HG02642 (cell line): ENCODE measurements at regions not wholly inside any gene's neighbourhood (a gene's known extent, or its start where the extent isn't known, plus 50 kb on each side); places are given as distances from the start of the nearest gene placed in this dataset.

Experiments used
- ATAC-seq: cut with Tn5 transposase; IDR thresholded peaks from one replicate; pipeline ENCODE4 v1.9.1; 2021; ENCODE audit warnings: mild to moderate bottlenecking; ENCODE audit not compliant: unreplicated experiment, poor library complexity

DNA sequence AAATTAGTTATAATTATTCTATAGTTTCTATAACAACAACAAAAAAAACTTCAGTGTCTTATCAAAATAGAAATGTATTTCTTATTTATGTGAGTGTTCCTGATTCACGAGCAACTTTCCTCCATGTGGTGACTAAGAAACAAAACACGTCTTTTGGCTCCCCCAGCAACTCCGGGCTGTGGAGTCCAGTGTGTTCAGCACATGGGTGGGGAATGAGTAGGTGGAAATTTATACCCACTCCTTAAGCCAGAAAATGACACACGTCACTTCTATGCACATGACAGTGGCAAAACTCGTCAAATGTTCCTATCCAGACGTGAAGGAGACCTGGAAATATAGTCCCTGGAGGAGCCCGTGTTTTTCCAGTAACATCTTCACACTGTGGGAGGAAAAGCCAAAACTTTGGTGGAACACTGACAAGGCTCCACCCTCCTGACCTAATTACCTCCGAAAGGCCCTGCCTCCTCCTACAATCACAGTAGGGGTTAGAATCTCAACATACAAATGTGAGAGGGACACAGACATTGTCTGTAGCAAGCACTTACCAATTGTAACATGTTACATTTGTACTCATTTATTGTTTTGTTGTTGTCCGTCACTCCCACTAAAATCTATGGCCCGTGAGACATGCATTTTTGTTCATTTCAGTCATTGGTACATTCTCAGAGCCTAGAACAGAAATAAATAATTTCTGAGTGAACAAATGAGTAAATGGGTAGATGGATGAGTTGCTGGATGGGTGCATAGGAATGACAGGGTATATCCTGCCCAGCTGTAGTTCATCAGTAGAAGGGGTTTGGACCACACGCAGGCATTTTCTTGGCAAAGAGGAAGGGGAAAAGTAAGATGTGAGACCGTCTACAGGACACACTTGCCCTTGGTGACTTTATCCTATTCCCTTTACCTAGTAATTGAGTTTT is 605.8 kb upstream of the TENM3 start:
- ATAC-seq: no peak

DNA sequence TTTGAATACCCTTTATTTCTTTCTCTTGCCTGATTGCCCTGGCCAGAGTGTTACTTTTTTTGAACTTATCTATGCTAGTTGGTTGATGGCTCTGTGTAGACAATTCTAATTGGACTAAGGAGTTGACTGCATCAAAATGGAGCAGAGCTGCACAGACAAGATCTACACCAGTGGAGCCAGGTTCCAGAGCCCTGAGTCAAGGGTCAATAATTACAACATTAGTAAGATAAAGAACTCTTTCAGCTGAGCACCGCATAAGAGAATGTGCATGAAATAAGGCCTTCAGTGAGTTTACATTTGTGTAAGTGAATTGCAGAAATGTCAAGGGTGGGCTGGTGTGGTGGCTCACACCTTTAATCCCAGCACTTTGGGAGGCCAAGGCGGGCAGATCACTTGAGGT is 599.7 kb upstream of the TENM3 start:
- ATAC-seq: no peak

DNA sequence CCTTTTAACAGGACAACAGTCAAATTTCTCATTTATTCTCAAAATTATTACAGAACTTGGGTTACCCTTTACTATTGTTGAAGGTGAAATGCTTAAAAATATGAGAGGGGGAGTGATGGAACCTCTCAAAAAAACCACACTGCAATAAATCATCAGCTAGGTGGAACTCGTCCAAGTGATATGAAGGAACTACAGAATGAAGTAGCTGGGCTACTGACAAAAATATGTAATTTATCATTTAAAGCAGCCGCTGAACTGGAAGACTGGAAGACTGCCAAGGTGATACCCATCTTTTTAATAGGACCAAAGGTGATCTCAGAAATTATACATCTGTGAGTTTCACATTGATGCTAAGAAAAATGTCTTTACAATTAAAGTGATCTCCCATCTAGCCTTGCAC is 597.7 kb upstream of the TENM3 start:
- no peak for ATAC-seq

DNA sequence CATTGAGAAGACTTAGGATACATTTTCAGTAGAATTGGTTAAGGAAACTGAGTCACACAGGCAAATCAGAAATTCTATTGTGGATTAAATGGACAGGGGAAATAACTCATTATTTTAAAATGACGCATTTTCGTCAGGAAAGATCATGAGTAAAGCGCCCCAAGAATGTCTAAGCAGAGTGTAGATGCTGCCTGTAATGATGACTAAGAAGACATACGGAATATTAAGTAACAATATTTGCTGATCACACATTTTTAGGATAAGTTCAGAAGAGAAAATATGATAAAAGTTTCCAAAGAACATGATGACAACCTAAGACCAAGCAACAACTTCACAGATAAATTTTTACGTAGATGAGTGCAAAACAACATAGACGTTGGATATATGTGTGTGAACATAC is 596.3 kb upstream of the TENM3 start:
- no peak for ATAC-seq

DNA sequence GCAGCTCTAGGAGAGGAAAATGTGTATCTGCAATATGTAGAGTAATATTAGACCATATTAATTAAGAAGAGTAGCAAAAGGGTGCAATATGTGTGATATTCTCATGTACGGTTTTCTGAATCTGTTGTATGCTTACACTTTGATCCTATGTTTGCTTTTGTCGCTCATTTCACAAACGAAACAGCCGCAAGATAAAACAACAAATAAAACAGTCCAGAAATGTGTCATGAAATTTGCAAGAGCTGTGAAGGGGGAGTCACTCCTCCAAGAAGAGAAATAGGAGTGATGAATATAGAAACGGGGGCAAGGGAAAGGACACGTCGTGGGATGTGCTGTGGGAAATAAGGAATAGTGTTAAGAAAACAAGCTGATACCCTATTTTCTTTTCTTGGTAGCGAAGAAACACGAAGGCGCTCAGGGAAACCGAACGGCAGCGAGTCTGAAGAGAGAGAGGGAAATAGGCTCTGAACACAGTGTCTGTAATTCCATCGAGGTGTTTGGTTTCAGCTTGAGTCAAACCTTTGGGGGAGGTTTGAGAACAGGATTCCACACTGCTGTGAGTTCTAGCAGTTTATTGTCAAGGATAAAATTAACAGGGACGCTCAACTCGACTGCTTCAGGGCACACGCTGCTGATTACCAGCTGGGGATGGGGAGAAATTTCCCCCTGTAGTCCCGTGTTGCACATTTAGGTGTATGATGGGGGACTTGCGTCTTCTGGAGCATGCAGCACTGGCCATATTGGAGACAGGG is 595.6 kb upstream of the TENM3 start:
- no peak for ATAC-seq

DNA sequence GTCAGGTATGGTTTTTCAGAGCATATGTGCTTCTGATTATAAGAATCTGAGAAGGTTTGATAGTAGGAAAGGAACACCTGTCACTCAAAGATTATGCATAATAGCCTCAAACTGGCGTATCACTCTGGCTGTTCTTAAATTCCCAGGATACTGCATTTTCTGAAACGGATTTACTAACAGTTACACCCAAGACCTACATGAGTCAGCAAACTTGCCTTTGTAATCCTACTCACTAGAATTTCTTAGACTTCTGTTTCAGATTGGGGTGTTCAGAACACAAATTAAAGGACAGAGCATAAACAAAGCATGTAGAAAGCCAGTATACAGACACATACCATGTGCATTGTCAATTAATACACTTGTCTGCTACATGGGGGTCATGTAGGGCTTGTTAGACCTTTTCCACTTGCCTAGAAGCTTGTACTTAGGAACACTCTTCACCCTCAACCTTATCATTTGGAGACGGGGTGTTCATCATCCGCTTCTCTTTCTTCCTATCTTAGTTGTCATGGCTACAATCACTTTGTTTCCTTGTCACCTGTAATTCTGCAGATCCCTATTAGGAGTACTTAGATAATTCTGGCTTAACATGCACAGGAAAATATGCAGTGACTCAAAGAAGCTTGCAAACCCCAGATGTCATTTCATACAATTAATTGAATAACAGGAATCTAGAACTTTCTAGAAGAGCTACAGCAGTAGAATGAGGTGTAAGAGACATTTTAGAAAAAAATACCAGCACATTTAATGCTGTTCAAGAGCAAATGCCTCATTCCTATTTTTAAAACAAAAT is 593.0 kb upstream of the TENM3 start:
- ATAC-seq: no peak

DNA sequence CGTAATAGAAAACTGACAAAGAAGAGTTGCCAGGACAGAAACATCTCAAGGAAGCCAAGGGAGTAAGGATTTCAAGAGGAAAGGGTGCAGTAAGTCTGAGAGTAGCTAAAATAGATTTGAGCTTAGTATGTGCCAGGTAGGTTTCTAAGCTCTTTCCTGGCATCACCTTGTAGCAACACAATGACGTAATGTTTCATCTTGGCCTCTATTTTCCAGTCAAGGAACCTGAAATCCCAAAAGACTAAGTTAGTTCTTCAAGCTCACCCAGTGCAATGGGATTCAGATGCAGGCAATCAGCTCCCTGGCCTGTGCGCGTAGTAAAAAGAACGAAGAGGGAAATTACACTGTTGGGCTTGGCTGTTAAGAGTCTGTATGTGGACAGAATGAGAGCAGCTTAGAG is 586.5 kb upstream of the TENM3 start:
- no peak for ATAC-seq

DNA sequence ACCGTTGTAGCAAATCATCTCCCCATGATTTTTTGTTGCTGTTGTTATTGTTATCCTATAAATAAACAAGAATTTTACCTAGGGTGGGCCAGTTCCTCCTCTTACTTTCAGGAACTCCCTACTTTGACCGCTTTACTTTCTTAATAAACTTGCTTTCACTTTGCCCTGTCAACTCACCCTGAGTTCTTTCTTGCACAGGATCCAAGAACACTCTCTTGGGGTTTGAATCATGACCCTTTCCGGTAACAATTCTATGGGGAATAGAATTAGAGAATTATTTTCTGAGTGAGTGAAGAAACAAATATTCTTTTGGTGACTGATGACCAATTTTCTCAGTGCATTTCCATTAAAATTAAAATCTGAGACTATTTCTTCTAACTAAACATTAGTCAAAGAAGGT is 584.0 kb upstream of the TENM3 start:
- ATAC-seq: no peak

DNA sequence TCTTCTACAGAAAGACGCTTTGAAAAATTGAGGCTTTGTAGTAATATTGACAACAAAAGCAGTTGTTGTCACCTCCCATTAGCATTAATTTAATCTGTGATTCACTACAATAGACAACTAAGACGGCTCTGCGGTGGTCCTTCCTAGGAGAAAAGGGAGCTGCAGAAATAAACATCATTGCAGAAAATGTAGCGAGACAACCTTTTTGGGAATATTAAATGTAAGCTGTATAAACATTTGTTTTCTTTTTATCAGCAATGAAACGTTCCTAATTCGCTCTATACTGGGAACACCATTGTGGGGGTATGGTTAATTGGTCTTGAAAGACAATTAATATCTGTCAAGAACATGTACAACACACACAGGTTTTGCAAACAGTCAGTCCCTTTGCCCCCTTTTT is 583.3 kb upstream of the TENM3 start:
- no peak for ATAC-seq

DNA sequence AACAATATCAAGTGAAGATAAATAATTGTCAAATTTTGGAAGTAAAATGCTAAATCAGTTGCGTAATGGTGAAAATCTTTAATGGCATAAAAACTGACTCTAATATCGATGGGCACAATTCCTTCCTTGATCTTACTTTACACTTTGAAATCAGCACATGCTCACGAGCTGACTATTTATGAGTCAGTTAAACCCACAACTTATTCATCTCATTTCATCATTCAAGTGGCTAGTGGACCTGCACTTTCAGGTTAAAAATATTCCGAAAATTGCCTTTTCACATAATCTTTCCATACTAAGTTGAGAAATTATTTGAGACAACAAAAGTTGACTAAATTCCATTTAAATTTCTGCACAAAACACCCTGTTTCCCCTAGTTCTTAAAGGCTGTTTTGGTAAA is 582.1 kb upstream of the TENM3 start:
- no peak for ATAC-seq

DNA sequence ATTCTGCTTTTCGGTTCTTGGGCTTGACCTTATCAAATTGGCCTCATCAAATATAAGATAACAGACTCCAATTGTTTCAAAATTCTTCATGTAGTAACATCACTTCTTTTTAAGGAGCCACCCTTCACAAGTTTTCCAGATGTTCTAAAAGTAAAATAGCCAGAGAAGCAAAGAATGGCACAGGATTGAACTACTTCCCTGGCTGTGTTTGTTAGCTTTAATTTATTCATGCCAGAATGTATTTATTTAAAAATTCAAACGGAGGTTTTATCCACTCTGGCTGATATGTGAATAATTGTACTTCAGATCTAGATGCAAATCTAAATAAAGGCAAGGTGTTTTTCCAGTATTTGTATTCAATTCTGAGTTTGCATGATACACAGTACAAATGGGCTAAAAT is 581.3 kb upstream of the TENM3 start:
- ATAC-seq: no peak

DNA sequence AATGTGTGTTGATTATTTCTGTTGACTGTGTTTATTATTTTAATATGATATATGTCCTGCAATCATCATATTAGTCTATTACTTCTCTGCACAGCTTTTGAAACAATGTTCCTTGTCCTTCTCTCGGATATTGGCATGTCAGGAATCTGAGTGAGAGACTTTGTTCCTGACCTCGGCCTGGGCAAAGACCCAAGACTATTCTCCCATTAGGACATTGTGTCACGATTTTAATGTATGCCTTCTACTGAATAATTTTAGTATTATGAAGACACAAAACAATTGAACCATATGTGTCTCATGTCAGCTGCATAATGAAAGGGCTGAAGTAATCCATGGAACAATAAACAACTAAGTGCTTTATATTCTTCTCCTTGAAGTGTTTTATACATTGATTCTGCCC is 580.8 kb upstream of the TENM3 start:
- no peak for ATAC-seq

DNA sequence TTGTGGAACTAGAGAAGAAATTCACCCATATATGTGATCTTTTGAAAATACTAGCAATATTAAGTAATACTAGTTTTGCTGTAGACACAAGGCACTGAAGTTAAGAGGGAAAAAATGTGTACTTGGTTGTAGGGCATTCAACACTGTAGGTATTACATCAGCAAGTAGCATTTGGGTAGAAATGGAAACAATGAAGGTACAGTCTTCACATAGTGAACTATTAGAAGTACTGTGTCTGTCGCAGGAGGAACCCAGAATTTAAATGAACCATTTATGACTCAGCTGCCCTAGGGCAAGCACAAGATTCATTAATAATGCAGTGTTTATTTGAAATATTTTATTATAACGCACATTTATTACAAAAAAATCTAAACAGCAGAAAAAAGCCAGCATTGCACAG is 572.7 kb upstream of the TENM3 start:
- ATAC-seq: no peak

DNA sequence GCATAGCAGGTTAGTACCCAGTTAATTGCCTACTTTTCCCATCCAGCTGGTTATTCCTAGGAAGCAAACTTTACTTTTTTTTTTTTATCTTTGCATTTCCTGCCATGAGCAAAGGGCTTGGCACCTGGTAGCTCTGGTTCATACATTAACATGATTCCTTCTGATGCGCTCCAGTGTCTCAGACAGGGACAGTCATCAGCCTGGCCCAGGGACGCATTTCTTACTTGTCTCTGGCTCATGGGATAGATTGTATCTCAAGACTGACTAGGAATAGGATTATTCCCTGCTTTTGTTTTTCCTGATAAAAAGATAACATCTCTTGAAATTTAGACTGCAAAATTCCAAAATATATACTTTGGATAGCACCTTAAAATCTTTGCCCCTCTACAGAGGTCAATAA is 571.5 kb upstream of the TENM3 start:
- ATAC-seq: no peak

DNA sequence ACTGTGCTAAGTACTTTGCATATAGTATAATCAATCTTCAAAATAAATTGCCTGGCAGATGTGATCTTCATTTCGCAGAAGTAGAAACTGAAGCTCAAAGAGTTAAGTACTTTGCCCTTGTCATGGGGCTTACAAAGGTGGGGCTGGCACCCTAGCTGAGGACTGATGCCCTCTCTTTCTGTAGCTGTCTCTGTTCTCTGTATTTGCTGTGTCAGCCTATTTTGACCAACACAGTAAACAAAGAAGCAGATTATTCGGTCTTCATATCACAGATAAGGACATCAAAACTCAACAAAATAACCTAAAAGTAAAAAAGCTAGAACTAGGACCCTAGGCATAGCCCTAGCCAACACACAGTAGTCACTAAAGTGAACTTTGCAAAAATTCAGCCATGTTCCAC is 570.5 kb upstream of the TENM3 start:
- ATAC-seq: no peak

DNA sequence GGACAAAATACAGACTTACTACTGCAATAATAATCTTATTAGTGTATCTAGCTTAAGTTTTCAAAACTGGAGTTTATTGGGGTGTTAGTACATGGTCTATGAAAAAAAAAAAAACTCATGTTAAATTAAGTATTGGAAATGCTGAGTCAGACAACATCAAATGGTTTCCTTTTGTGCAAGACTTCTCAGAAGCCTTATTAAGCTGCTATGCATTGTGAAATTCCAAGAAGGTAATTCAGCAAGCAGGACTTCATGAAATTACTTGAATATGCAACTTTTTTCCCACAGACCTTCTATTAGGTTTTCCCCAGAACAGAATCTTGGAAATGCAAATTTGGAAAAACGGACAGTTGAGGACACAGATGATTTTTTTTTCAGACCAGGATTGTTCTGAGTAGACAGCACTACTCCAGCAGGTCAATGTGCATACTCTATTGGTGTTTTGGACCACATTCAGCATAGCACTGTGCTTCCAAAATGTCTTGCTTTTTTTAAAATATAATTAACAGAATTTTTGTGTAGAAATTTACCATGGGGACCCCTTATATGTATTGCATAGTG is 568.8 kb upstream of the TENM3 start:
- no peak for ATAC-seq

DNA sequence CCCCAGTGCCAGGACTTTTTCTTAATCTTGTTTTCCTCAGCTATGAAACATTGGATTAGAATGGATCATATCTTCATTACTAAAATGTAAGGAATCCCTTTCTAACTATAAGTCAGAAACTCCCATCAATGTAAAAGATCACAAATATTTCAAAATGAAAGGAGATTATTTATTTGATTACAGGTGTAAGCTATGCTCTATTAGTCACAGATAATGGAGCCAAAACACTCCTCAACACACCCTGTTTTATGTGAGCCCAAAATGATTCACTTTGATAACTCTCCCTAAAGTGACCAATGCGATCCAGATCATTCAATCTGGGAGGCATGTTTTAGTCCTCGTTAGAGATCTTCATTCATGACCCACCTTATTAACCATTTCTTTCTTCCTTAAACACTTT is 566.7 kb upstream of the TENM3 start:
- ATAC-seq: no peak

DNA sequence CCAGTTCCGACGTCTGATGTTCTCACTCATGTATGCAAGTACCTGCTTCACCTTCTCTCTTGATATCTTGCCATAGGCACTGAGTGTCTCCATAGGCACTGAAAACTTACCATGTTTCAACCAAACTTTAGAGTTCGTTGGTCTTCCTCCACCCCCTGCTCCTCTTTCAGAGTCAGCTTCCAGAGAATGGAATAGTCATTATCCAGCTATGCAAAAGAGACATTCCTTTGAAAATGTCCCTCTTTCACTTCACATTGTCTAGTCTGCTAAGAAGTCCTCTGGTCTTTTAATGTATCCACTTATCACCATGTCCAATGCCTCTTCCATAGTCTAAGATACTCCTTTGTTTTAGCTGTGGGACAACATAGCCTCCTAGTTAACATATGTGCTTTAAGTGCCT is 566.0 kb upstream of the TENM3 start:
- ATAC-seq: no peak

DNA sequence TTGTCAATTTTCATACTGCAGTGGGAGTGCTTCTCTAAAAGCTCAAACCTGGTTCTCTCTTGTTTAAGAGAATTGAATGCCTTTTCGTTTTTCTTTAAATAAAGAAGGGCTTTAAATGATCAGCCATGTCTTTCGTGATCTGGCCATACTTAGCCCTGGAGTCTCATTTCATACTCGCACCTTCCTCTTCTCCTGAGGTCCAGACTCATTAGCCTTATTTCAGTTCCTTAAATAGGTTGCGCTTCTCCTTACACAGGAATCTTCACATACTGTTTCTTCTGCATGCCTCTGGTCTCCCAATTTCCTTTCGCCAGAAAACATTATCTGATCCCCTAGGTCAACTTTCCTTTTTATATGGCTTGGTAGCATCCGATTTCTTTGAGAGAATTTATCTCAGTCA is 565.6 kb upstream of the TENM3 start:
- no peak for ATAC-seq

DNA sequence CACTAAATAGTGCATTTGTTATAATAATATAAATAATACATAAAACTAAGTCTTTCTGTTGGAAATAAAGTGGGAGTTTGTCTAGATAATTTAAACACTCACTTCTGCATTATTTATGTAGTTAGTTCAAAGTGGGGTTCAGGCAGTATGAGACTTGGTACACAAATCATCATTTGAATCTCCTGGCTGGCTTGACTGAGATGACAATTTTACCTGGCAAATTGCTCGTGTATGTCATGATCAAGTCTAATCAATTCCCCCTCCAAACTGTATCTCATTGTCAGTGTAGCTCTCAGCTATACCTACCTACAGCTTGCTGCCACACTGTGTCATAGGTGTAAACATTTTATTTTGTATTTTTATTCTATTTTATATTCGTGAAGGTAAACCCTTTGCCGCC is 563.4 kb upstream of the TENM3 start:
- ATAC-seq: no peak
